ENCODE measurements at regions not wholly inside any gene's neighbourhood (a gene's known extent, or its start where the extent isn't known, plus 50 kb on each side); places are given as distances from the start of the nearest gene placed in this dataset.

GRCh38 chr13:62583466-62583865 lies 1167.8 kb upstream of the PCDH20 start (continued):
- no peak for TF ChIP-seq ZNF317 (CRISPR knock-in tag; IDR thresholded peaks at IDR 0.05; ENCODE audit: borderline replicate concordance, low read depth)
- no peak for TF ChIP-seq PREB (CRISPR knock-in tag; IDR thresholded peaks at IDR 0.05; ENCODE audit: borderline replicate concordance)

- Mint-ChIP-seq H3K4me1 (no peaks in the 10 kb centered on the region), H3K36me3 (no peaks in the 10 kb centered on the region), H3K4me3 (no peak overlapping the region), H3K9me3 (no peaks in the 10 kb centered on the region), H3K27me3 (ENCODE audit: low read depth) (no peaks in the 10 kb centered on the region), H3K27ac (no peak overlapping the region)
- ChIA-PET CTCF (no interaction called here), POLR2A (no interaction called here)
- no peak for DNase-seq (ENCODE audit: low spot score)
- no peak for ATAC-seq
- TF ChIP-seq NFATC4 (CRISPR knock-in tag; IDR thresholded peaks at IDR 0.05): no peak
- TF ChIP-seq PREB (CRISPR knock-in tag; IDR thresholded peaks at IDR 0.05; ENCODE audit: borderline replicate concordance): no peak
- no peak for TF ChIP-seq ATF2 (CRISPR knock-in tag; IDR thresholded peaks at IDR 0.05; ENCODE audit: borderline replicate concordance, low read depth)
- TF ChIP-seq NR2C2 (CRISPR knock-in tag; IDR thresholded peaks at IDR 0.05): no peak
- TF ChIP-seq TCF7 (CRISPR knock-in tag; IDR thresholded peaks at IDR 0.05; ENCODE audit: low read depth): no peak
- TF ChIP-seq EMX1 (CRISPR knock-in tag; IDR thresholded peaks at IDR 0.05): no peak
- no peak for TF ChIP-seq NR3C1 (CRISPR knock-in tag; conservative IDR thresholded peaks at IDR 0.05; ENCODE audit: low read depth)
- TF ChIP-seq ARID4B (CRISPR knock-in tag; IDR thresholded peaks at IDR 0.05; ENCODE audit: borderline replicate concordance): no peak
- TF ChIP-seq, protein P1, sequence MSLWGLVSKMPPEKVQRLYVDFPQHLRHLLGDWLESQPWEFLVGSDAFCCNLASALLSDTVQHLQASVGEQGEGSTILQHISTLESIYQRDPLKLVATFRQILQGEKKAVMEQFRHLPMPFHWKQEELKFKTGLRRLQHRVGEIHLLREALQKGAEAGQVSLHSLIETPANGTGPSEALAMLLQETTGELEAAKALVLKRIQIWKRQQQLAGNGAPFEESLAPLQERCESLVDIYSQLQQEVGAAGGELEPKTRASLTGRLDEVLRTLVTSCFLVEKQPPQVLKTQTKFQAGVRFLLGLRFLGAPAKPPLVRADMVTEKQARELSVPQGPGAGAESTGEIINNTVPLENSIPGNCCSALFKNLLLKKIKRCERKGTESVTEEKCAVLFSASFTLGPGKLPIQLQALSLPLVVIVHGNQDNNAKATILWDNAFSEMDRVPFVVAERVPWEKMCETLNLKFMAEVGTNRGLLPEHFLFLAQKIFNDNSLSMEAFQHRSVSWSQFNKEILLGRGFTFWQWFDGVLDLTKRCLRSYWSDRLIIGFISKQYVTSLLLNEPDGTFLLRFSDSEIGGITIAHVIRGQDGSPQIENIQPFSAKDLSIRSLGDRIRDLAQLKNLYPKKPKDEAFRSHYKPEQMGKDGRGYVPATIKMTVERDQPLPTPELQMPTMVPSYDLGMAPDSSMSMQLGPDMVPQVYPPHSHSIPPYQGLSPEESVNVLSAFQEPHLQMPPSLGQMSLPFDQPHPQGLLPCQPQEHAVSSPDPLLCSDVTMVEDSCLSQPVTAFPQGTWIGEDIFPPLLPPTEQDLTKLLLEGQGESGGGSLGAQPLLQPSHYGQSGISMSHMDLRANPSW (CRISPR knock-in tag; conservative IDR thresholded peaks at IDR 0.05; ENCODE audit: low read depth): no peak
- TF ChIP-seq ZNF219 (CRISPR knock-in tag; IDR thresholded peaks at IDR 0.05; ENCODE audit: borderline replicate concordance): no peak
- no peak for TF ChIP-seq RORB (CRISPR knock-in tag; IDR thresholded peaks at IDR 0.05)
- no peak for TF ChIP-seq IRF2 (CRISPR knock-in tag; IDR thresholded peaks at IDR 0.05; ENCODE audit: borderline replicate concordance, low read depth)
- TF ChIP-seq NR1H2 (CRISPR knock-in tag; IDR thresholded peaks at IDR 0.05): no peak
- no peak for TF ChIP-seq GTF2I (CRISPR knock-in tag; conservative IDR thresholded peaks at IDR 0.05)
- TF ChIP-seq E2F5 (CRISPR knock-in tag; IDR thresholded peaks at IDR 0.05): no peak
- no peak for TF ChIP-seq ZNF317 (CRISPR knock-in tag; IDR thresholded peaks at IDR 0.05; ENCODE audit: borderline replicate concordance, low read depth)
- no peak for TF ChIP-seq ZNF532 (CRISPR knock-in tag; IDR thresholded peaks at IDR 0.05; ENCODE audit: borderline replicate concordance)
- no peak for TF ChIP-seq OVOL2 (CRISPR knock-in tag; IDR thresholded peaks at IDR 0.05; ENCODE audit: borderline replicate concordance)
- TF ChIP-seq HMGA2 (CRISPR knock-in tag; IDR thresholded peaks at IDR 0.05): no peak
Observed at GRCh38 chr13:62578402-62578801, 1162.8 kb upstream of the PCDH20 start.
